ENCODE measurements at regions not wholly inside any gene's neighbourhood (a gene's known extent, or its start where the extent isn't known, plus 50 kb on each side); places are given as distances from the start of the nearest gene placed in this dataset.
"Not testable (repeated sequence)": the region's sequence is repeated elsewhere in the genome, so short reads cannot be mapped to it uniquely, and the experiment has no call there.

- TF ChIP-seq CTCF, EP300, POLR2A (IDR thresholded peaks at IDR 0.05): not testable (repeated sequence)
These were observed 1007.6 kb upstream of the EDIL3 start for GRCh38 chr5:85392309-85392708.
